ENCODE measurements at regions not wholly inside any gene's neighbourhood (a gene's known extent, or its start where the extent isn't known, plus 50 kb on each side); places are given as distances from the start of the nearest gene placed in this dataset.

DNA sequence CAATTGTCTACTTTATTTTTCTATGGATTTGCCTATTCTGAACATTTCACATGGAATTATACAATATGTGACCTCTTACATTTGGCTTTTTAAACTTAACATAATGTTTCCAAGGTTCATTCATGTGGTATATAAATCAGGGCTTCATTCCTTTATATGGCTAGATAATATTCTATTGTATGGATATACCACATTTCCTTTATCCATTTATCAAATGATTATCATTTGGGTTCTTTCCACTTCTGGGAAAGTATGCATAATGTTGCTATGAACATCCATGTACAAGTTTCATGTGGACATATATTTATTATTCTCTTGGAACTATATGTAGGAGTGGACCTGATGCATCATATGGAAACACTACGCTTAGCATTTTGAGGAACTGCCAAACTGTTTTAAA, 99.7 kb upstream of the NCKAP5 start:
- DNase-seq, result no peak

GRCh38 chr2:133668547-133668946, 100.3 kb upstream of the NCKAP5 start:
- DNase-seq, result no peak

DNA sequence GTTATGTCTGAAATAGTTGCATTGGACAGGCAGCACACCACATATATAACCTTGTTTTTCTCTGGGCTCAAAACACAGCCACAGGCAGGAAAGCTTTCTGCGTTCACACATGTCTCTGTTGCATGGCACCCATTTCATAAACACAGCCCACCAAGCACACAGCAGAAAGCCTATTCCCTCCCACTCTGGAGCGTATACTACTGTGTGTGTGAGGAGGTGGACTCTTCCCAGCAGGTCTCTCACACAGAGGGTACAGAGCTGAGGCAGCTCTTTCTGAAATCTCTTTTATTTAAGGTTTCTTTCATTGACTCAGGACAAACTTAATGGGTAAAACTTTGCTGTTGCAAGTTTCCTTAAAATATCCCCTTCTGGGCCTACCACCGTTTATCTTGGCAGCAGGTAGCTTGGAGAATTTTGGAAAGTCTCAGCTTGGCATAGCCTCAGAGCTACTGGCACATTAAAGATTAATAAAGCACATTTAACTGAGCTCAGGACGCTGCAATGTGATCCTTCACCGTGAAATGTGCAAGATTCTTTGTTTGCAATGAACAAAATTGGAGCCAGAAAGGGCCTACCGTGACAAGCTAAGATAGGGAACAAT, 105.1 kb upstream of the NCKAP5 start:
- no peak for DNase-seq

DNA sequence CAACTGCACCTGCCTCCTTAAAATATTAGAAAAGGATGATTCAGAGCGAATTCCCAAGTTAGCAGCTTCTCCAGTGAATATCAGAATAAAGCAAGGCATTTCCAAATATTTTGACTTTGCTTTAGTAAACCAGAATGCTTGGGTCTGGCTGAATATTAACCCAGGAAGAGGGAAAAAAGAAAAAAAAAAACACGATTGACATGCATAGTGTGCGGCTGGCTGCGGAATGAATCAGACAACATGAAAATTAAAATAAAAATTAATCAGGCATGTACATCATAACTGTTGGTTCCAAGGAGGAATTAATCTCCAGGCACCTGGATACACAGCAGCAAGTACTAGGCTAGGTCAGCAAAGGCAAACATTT, 105.8 kb upstream of the NCKAP5 start:
- DNase-seq, result no peak

DNA sequence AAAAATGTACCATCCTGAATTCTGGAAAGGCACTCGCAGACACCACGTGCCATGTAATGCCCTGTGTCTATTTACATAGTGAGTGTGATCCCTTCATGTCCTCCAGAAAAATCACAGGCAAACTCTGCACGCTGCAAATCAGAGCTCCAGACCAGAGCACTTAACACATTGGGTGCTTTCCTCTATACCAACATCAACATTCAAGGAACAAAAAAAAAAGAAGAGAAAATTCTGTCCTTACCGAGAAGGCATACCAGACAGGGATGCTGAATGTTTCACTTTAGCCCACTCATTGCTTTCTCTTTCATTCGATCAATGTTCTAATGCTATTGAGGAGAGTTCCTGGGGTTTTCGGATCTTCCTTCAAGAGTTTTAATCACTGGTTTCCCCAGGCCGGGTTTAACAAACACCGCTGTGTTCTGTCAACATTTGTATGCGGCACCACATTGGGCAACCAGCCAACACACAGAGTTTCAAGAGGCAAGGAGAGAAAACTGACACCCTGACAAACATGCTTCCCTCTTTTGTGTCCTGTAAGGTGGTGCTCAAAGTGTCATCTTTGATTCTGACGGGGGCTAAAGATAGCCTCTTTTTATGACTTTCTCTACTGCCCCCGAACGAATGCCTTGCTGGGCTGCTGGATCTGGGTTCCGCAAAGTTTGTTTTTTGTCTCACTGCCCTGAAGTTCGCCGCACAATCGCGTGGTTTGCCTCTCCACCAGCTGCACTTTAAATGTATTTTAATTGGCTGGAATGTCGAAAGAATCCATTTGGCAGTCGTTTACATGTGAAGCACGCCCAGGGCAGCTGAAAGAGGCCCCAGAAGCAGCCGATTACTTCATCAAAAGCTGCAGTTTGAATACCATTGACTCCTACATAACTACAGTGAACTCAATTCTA, 106.4 kb upstream of the NCKAP5 start:
- no peak for DNase-seq

DNA sequence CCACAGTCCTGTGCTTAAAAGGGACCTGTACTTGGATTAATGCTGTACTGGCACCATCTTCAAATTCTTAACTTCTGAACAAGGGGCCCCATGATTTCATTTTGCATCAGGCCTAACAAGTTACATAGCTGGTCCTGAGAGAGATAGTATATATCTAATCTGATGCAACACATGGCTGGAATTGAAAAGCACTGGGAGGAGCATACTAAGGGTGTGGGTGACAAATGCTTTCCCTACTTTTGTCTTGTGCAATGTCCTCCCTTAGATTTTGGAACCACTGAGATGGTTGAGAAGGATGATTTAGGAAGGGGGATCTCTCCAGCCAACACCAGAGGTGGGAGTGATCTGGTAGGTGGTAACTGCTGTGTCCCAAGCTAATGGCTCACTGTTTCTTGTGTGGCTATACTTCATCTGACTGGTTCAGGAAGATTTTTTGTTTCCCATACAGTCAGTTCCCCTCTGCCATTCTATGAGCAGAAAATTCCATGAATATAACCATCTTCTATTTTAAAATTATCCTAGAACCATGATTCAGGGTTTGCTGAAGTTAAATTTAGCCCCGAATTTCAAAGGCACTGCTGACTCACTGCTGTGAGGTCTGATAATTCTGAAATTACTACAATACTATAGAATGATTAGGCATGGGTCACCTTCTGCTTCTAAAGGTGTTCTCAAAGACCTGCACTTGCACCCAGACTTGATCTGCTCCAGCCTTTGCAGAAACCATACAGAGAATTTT, 108.3 kb upstream of the NCKAP5 start:
- DNase-seq, result no peak

GRCh38 chr2:133680343-133681049, 112.2 kb upstream of the NCKAP5 start:
- DNase-seq, result no peak

DNA sequence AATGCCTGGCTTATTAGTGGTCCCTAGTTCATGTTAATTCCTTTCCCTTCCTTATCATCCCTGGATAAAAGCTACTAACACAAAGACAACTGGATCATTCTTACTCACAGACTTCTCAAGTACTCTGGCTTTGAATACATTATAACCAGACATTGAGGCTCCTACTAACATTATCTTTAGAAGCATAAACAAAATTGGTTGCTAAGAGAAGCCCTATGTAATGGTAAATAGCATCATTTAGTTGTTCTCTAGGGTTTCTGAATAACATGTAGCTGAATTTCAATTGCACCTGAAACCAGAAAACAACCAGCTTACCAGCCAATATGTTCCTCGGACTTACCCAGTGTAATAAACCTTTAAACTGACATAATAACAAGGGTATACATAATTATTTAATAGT, 114.1 kb upstream of the NCKAP5 start:
- DNase-seq, result no peak

DNA sequence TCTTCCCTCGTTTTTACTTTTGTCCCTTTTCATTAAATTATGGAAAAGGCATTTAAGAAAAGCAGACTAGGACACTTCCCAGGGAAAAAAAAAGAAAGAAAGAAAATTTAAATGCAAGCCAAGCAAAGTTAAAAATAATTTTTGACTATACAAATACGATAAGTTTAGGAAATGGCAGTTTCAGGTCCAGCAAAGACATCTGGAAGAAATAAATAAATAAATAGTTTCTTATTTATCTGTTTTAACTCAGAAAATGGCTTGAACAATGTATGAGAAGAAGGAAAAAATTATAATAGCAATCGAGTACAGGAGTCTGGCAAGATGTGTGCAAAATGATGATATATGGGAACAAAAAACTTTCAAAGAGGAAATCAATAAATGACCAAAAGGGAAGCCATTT, 114.6 kb upstream of the NCKAP5 start:
- DNase-seq, result no peak

DNA sequence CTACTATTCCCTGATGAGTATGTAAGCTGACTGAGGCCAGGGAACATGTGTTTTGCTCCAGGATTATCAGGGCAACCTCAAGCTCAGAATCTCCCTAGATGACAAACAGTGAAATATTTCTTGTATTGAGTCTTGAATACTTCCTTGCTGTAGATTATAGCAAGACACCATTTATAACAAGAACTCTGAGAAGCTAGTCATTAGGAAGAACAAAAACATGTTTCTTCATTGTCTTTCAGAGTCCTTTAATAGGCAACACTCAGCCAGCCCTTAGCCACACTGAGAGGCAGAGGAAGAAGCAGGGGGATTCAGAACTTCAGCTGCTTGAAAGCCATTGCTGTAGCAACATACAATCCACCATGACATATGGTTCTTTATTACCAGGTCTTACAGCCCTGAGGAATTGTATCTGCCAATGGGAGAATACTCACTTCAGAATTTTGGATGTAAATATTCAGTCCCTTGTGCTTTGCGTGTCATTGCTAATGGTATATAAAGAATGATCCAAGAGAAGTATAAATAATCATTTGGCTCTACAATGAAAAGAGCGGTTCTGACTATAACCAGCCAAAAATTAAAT, 117.5 kb upstream of the NCKAP5 start:
- no peak for DNase-seq

- no peak for DNase-seq
Measured at GRCh38 chr2:133690780-133691179, 122.5 kb upstream of the NCKAP5 start.

- DNase-seq, result no peak
Measured at GRCh38 chr2:133691336-133691735, 123.1 kb upstream of the NCKAP5 start.

- DNase-seq, result no peak
Measured at GRCh38 chr2:133705287-133705686, 137.0 kb upstream of the NCKAP5 start.

DNA sequence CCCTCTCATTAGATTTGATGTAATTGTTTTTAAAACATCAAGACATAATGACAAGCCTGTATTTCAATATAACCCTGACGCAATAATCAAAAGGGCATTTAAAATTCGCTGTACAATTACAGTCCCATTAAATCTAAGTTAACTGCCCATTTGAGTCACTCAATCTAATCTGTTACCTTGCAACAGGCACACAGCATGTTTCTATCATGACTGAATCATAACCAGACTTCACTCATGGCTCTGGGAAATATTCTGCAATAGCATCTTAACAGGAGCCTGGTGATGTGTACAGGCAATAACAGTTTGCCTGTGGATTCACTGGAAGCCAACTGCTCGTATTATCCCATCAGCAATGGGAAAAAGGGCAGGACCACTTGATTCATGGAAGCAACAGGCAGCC, 142.3 kb upstream of the NCKAP5 start:
- no peak for DNase-seq

DNA sequence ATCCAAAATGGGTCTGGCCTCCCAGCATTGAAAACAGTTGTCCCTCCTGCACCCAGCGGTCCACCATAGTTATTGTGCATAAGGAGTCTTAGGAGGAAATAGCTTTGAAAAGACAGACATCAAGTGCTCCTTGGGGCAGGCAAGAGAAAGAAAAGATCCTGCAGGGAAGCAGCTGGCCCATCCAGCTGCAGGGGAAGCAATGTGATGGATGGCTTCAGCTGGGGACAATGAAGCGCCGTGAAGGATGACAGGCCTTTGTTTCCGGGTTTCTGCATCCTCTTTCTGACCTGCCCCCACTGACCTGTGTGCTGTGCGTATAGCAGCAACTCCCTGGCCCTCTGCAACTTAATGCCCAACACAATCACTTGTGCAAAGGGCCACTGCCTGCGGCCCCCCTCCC, 142.9 kb upstream of the NCKAP5 start:
- no peak for DNase-seq

DNA sequence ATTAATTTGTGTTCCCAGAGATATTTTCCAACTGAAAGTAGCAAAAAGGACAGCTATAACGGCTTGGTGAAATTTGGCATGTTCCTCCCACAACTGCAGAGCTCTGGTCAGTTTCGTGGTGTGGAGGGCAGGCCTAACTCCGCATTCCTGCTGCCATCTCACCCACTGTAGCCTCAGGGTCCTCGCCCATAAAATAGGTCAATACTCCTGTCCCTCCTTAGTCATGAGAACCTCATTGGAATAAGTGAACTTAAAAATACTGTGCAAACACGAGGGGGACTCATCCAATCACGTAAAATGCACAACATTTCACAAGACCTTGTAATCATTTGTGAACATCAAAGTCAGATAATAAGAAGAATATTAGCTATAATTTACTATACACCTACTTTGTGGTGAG, 143.5 kb upstream of the NCKAP5 start:
- DNase-seq, result no peak

- no peak for DNase-seq
Measured at GRCh38 chr2:133712369-133712768, 144.1 kb upstream of the NCKAP5 start.

GRCh38 chr2:133713049-133713580, 144.9 kb upstream of the NCKAP5 start:
- DNase-seq, result no peak

DNA sequence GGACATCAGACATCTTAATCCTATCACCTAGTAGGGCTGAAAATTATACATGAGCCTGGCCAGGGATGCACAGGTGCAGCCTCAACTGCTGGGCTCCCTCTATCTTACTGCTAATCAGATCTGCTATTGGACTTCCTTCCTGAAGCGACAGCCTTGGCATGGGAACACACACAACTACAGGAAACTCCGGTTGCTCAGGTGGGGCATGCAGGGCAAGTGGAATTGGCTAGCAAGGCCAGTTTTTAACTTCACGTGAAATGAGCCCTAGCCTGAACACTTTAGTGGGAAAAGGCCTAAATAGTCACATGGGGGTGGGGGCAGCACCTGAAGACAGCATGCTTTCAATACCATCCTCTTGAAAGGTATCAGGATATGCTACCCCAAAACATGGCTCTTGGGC, 147.9 kb upstream of the NCKAP5 start:
- no peak for DNase-seq

GRCh38 chr2:133717497-133717896, 149.2 kb upstream of the NCKAP5 start:
- DNase-seq, result no peak

DNA sequence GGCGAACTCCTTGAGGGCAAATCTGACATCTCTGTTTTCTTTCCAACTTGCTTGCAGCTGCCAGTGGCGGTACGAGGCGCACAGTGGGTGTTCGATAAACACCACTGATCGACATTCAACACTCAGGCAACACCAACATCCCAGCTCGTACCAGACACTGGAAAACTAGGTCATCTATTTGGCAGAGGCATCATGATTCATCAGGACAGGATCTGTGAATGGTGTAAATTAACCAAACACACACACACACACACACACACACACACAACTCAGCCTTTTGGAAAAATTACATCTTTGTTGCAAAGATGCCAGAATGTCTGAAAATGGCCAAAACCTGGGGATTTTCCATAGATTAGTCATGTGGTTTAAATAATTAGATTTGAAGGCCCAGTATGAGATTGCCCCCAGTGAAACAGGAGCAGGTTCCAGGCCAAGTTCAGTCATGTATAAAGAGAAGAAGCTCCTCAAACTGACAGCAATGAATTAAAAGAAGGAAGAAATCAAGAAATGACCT, 150.5 kb upstream of the NCKAP5 start:
- DNase-seq, result no peak

DNA sequence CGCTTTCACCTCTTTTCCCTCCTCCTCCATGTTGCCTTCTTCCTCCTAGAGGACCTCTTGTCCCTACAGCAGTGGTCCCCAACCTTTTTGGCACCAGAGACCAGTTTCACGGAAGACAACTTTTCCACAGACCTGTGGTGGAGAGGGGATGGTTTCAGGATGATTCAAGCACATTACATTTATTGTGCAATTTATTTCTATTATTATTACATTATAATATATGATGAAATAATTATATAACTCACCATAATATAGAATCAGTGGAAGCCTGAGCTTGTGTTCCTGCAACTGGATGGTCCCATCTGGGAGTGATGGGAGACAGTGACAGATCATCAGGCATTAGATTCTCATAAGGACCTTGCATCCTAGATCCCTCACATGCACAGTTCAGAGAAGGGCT, 152.2 kb upstream of the NCKAP5 start:
- no peak for DNase-seq

- no peak for DNase-seq
Measured at GRCh38 chr2:133721118-133721517, 152.9 kb upstream of the NCKAP5 start.

Measured in activated CD4-positive, alpha-beta T cell treated with anti-CD3 and anti-CD28 coated beads, Interleukin-2, Interleukin-6, amounts not matched to agents 100 ng/mL and 50 ng/mL, durations not matched to agents 16 hours and 8 hours (primary cell).